DMS79 (cell line): ENCODE measurements at regions not wholly inside any gene's neighbourhood (a gene's known extent, or its start where the extent isn't known, plus 50 kb on each side); places are given as distances from the start of the nearest gene placed in this dataset.

ENCODE experiments used
- DNase-seq: peaks from one replicate; lab custom pipeline; 2025; lab: John Stamatoyannopoulos, UW

DNA sequence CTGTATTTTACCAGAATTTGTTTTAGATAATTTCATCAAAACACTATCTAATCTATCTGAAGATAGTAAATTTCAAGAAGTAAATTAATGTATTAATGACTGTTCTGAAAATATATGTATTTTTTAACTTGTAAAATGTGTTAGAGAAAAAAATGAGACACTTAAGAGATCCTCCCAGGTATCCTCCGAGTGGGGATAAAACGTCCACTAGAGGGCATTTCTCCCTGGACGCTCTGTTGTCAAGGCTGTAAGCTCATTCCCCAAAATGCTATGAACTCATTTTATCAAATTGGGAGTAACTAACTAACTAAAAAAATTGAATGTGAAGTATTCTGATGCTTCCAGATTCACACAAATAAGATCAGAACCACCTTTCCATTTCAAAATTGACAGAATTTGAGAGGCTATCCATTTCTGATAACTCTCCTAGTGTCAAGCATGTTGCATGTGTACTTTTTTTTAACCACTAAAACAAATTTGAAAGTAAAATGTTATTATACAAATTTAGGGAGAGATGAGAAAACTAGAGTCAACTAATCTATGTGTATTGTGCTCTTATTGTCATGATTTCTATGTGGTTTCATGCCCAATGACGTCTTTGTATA, 337.3 kb upstream of the HS3ST1 start:
- no peak for DNase-seq

- no peak for DNase-seq
Measured at GRCh38 chr4:11748164-11748872, 319.6 kb upstream of the HS3ST1 start.

DNA sequence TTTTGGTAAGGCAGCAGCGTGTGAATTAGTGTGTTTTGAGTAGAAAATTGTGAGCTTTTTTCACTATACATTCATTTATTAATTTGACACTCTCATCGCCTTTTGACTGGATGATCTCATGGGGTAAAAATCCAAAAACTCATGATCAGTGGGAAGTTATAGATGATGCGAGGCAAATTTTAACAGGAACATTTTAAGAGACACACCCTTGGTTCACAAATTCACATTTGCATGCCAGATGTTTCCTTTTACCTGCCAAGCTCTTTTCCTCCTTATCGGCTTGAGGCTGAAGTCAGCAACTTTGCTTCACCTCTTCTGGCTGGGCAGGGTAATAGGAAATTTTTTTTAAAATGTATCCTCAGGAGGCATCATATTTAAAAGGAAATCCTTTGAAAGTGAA, 318.0 kb upstream of the HS3ST1 start:
- no peak for DNase-seq

GRCh38 chr4:11743976-11744375, 315.3 kb upstream of the HS3ST1 start:
- DNase-seq, result no peak

- no peak for DNase-seq
Measured at GRCh38 chr4:11743236-11743635, 314.5 kb upstream of the HS3ST1 start.

GRCh38 chr4:11741190-11741652, 312.5 kb upstream of the HS3ST1 start:
- no peak for DNase-seq

GRCh38 chr4:11739992-11740391, 311.3 kb upstream of the HS3ST1 start:
- DNase-seq, result no peak

- DNase-seq, result no peak
Measured at GRCh38 chr4:11736978-11737377, 308.3 kb upstream of the HS3ST1 start.

- no peak for DNase-seq
Measured at GRCh38 chr4:11735651-11736050, 307.0 kb upstream of the HS3ST1 start.

DNA sequence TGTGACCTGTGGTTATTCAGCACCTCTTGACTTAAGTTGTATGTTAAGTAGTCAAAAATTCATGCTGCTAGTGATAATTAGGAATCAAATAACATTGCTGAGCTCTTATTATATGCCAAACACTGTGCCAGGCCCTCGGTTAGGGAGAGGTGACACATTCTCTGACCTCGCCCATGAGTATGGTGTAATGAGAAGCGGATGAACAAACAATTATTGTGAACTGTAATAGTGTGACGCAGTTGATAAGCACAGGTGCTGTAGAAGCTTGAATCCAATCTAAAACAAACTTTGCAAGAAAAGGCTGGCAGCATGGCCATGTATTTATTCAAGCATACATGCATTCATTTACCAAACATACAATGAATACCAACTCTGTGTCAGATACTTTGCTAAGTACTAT, 303.5 kb upstream of the HS3ST1 start:
- DNase-seq, result no peak

DNA sequence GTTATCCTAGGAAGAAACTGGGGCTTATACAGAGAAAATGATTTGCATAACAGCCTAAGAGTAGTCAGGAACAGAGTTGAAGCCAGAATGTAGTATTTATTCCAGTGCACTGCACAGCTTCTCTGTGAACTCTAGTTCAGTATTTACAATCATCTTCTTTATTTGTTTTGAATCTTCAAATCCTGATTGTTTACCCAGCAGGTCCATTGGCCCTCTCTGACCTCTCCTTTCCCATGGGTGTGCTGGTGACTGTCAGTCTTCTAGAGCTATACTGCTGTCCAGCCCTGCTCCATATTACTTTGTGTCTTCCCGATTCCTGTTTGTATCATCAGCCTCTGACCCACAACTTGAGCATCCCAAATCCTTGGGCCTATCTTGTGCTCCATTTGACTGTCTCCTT, 301.9 kb upstream of the HS3ST1 start:
- no peak for DNase-seq

- no peak for DNase-seq
Measured at GRCh38 chr4:11729548-11729947, 300.9 kb upstream of the HS3ST1 start.

- no peak for DNase-seq
Measured at GRCh38 chr4:11727903-11728564, 299.3 kb upstream of the HS3ST1 start.

DNA sequence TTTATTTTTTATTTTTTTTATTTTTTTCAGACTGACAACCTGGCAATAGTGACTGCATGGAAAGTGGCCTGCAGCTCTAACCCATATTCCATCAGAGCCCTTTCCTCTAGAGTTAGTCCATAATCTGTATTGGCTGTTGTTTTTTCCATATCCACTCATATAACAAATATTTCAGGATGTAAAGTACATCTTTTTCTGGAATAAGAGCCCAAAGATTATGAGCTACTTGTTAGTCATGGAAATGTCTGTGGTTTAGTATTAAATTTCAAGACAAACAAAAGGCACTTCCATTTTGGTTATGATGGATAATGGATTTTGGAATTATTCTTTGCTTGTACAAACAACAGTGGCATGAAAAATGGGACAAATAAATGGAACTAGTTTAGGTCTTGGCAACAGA, 296.0 kb upstream of the HS3ST1 start:
- no peak for DNase-seq

DNA sequence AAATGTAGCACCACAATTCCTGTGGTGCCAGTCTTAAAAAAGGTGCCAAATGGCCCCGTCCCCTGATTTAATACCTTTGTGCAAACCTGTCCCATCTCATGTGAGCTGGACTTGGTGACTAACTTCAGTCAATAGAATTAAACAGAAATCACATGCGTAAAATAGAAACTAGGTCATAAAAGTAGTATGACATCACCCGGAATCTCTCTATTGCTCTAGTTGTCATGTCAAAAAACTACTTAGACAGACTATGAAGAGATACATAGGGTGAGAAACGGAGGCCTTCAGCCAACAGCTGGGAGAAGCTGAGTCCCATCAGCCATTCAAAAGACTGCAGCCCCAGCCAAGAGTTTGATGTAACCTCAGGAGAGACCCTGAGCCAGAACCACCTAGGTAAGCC, 293.5 kb upstream of the HS3ST1 start:
- DNase-seq, result no peak

DNA sequence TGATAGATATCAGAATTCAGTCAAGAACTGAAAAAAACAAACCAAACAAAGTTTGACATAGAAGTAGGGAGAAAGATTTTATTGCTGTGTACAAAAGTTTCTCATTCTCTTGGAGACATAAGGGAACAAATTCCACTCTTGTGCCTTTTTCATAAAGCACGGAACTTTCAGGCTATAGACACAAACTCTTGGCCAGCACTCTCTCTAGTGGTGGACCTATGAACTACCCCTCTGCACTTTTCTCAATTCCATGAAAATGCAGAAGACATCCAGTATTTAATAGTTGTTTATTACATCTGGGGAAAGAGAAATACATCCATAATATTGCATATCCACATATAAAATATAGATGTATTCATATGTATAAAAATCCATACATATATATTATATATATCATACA, 291.6 kb upstream of the HS3ST1 start:
- no peak for DNase-seq

DNA sequence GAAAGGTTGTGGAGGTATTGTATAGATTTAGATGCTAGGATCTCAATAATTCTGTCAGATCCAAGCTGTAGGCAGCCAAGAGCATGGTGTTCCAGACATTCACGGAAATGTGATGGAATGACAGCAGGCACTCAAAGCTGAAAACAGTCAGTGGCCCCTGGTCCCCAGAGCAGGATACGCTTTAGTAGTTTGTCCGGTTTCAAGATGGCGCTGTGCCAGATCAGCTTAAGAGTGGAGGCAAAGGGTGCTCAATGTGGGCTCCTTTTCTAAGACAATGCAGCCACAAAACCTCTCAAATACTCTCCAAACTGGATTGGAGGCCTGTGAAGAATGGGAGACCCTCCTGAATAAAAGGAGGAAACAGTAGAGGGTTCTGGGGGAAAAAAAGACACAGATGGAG, 291.2 kb upstream of the HS3ST1 start:
- DNase-seq, result no peak

DNA sequence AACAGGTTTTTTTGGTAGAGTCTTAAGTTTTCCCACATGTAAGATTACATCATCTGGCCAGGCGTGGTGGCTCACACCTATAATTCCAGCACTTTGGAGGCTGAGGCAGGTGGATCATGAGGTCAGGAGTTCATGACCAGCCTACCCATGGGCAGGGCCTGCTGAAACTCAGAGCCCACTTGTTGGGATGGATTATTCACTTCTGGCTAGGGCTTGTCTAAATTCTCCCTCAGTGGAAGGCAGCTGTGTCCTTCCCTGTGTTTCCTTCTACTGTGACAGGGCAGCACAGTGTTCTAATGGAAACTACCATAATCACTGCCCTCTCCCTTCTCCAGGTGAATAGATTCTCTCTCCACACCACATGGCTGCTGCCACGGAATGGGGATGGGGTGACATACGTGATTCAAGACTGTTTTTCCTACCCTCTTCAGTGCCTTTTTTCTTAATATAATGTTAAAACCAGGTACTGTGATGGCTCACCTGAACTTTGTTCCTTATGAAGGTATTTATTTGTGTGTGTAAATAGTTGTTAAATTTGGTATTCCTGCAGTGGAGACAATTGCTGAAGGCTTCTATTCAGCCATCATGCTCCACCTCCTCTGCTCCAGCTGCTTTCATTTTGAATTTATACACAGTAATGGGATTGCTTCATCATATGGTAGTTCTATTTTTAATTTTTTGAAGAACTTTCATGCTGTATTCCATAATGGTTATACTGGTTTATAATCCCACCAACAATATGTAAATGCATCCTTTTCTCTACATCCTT, 287.2 kb upstream of the HS3ST1 start:
- no peak for DNase-seq

- no peak for DNase-seq
Measured at GRCh38 chr4:11710453-11711093, 281.9 kb upstream of the HS3ST1 start.

- DNase-seq, result no peak
Measured at GRCh38 chr4:11704186-11704830, 275.6 kb upstream of the HS3ST1 start.

- DNase-seq, result no peak
Measured at GRCh38 chr4:11702886-11703557, 274.3 kb upstream of the HS3ST1 start.
